ENCODE measurements at regions not wholly inside any gene's neighbourhood (a gene's known extent, or its start where the extent isn't known, plus 50 kb on each side); places are given as distances from the start of the nearest gene placed in this dataset.

DNA sequence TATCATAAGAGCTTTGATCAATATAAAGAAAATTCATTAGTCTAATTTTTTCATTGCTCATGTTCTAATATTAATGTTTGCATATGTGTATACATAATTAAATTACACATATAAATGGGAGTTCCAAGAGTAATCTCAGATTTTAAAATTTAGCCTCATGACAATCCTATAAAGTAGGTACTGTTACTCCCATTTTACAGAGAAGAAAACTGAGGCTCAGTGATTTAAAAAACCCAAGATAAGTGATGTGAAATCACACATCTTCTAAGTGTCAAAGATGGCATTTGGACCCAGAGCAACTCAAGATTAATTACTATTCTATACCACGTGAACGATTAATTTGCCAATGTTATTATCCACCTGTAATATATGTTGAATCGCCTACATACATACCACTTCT lies 122.3 kb downstream of the TM2D1 start:
- TF ChIP-seq, protein P1, sequence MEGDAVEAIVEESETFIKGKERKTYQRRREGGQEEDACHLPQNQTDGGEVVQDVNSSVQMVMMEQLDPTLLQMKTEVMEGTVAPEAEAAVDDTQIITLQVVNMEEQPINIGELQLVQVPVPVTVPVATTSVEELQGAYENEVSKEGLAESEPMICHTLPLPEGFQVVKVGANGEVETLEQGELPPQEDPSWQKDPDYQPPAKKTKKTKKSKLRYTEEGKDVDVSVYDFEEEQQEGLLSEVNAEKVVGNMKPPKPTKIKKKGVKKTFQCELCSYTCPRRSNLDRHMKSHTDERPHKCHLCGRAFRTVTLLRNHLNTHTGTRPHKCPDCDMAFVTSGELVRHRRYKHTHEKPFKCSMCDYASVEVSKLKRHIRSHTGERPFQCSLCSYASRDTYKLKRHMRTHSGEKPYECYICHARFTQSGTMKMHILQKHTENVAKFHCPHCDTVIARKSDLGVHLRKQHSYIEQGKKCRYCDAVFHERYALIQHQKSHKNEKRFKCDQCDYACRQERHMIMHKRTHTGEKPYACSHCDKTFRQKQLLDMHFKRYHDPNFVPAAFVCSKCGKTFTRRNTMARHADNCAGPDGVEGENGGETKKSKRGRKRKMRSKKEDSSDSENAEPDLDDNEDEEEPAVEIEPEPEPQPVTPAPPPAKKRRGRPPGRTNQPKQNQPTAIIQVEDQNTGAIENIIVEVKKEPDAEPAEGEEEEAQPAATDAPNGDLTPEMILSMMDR (IDR thresholded peaks at IDR 0.05) = no peak
- TF ChIP-seq POLR2A (IDR thresholded peaks at IDR 0.05) (no peak), POLR2AphosphoS5 (IDR thresholded peaks at IDR 0.05; ENCODE audit: insufficient read depth in 1 of 2, low read depth in 1 of 2) (no peak)
